GM18520 (cell line): ENCODE measurements at regions not wholly inside any gene's neighbourhood (a gene's known extent, or its start where the extent isn't known, plus 50 kb on each side); places are given as distances from the start of the nearest gene placed in this dataset.
A peak's percentile ranks its signal among the peaks of the same experiment; 100 is the strongest.

ENCODE experiments used
- ATAC-seq: cut with Tn5 transposase; IDR thresholded peaks from one replicate; pipeline ENCODE4 v1.9.1; 2021; ENCODE audit not compliant: unreplicated experiment

GRCh38 chr18:60445341-60445740, 72.8 kb upstream of the MC4R start:
- ATAC-seq: no peak

DNA sequence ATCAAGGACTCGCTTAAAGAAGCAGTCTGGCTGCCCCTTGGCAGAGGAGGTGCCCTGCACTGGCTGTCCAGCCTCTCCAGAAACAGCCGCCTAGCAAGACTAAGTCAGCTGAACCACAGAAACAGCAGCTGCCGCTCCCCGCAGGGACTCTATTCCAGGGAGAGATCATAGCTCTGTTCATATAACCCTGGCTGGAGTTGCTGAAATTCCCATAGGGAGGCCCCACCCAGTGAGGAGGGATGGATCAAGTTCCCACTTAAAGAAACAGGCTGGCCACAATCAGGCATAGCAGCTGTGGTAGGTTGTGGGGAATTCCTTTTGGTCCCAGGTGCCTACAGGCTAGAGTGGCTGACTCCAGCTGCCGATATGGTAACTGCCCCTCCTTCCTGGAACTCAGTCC, 74.2 kb upstream of the MC4R start:
- ATAC-seq: no peak

GRCh38 chr18:60448487-60449267, 76.1 kb upstream of the MC4R start:
- no peak for ATAC-seq

- no peak for ATAC-seq
These were observed 79.8 kb upstream of the MC4R start for GRCh38 chr18:60452421-60452820.

DNA sequence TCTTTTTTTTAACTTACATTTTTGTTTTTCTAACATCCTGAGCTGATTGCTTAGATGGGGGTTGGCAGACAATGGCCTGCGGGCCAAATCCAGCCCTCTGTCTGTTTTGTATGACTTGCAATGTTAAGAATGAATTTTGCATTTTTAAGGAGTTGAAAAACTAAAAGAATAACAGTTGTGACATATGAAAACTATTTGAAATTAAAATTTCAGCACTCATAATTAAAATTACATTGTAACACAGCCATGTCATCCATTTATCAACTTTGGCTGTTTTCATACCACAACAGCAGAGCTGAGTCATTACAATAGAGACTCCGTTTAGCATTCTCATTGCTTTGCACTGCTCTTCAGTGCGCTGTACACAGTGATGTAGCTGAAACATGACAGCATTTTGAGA, 94.1 kb upstream of the MC4R start:
- ATAC-seq: no peak

- no peak for ATAC-seq
These were observed 97.0 kb upstream of the MC4R start for GRCh38 chr18:60469387-60470100.

GRCh38 chr18:60471652-60472051, 99.1 kb upstream of the MC4R start:
- ATAC-seq: no peak

GRCh38 chr18:60485201-60485600, 112.6 kb upstream of the MC4R start:
- no peak for ATAC-seq

- ATAC-seq: no peak
These were observed 120.5 kb upstream of the MC4R start for GRCh38 chr18:60493066-60493465.

- no peak for ATAC-seq
These were observed 127.1 kb upstream of the MC4R start for GRCh38 chr18:60499675-60500074.

GRCh38 chr18:60500960-60501359, 128.4 kb upstream of the MC4R start:
- ATAC-seq: no peak

DNA sequence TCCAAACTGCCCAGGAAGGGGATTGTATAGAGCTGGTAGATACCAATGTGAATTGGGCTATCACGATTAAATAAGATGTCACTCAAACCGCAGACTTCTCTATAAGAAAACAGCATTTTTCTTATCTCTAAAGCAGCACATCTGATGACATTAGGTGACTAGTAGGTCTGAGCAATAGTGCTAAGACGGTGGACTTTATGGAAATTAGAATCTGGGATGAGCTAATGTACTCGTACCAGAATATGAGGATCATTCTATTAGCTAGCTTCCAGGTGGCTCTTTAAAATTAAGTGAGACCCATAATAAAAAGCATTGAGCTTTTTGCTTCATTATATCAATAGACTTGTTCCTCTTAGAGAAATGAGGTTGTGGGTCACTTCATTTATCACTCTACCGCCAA, 130.0 kb upstream of the MC4R start:
- no peak for ATAC-seq

DNA sequence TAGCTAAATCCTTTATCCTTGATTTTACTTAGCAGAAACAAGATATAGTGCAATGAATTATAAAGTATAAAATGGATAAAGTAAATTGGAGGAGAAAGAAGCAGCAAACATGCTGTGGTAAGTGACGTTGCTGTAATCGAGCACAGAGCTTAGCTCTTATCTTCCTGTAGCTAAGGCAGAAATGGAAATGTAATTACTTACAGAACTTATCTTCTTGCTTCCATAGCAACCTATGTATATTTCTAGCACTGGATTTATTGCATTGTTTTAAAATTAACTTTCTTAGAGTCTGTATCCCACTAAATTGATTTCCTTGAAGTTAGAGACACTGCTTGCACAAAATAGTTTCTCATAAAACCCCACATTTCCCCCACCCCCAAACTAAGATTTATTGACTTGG, 130.6 kb upstream of the MC4R start:
- ATAC-seq: no peak

DNA sequence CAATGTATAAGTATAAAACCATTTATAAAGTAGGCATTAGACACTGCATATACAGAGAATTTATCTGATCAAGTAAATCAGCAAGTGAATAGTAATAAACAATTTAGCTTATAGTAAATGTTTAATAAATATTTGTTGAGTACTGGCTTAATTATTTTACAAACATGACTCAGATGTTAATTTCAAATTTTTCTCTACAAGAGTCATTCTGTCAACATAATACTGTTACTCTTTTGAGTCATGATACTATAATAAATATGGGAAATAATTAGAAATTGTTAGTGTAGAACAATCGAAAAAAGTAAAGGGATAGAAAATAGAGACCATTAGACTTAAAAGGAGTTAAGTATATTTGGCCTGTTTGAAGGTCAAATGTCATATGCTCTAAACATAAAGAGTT, 133.6 kb upstream of the MC4R start:
- no peak for ATAC-seq

- no peak for ATAC-seq
These were observed 134.1 kb upstream of the MC4R start for GRCh38 chr18:60506682-60507081.

DNA sequence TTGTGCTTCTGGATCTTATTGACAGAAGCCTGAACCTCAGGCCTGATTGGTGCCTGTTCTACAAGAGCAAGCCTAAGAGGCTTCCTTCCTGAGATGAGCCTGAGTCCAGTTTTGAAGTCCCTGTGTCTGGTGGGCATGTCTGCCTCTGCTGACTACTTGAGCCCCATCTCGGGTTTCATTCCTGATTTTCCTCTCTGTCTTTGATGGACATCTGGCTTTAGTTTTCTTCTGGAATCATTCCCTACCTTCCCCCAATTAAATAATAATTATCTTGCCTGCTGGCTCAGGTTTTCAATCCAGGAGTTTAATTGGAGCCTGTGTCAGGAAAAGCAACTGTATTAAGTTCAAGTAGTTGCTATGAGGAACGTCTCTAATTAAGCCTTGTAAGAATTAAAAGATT, 135.5 kb upstream of the MC4R start:
- ATAC-seq: no peak

- ATAC-seq: no peak
These were observed 162.0 kb upstream of the MC4R start for GRCh38 chr18:60534538-60534937.

- ATAC-seq: no peak
These were observed 164.5 kb upstream of the MC4R start for GRCh38 chr18:60537074-60537473.

- no peak for ATAC-seq
These were observed 166.3 kb upstream of the MC4R start for GRCh38 chr18:60538891-60539290.

DNA sequence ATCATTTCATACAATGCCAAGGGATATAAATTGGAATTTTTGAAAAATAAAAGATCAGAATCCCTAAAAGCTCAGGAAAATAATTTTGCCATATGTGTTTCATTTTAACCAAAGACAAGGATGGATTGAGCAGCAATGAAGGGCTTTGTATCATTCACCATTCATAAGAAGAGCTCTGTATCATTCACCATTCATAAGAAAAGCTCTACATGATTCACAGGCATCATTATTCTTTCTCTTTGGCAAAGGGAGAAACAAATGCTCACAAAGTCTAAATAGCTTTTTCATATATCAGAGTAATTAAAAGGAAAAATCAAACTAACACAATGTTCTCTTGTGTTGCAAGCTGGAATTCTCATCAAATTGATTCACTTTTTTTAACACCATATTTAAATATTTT, 169.1 kb upstream of the MC4R start:
- no peak for ATAC-seq

GRCh38 chr18:60543646-60544045, 171.1 kb upstream of the MC4R start:
- no peak for ATAC-seq

- ATAC-seq: peak; percentile 63
These were observed 176.9 kb upstream of the MC4R start for GRCh38 chr18:60549338-60549960.
